Epithelial cell of esophagus (primary cell): ENCODE measurements at regions not wholly inside any gene's neighbourhood (a gene's known extent, or its start where the extent isn't known, plus 50 kb on each side); places are given as distances from the start of the nearest gene placed in this dataset.

Experiments
- DNase-seq: peaks from one replicate; pipeline ENCODE4 v3.0.0; 2010; ENCODE audit warnings: low read depth
- H3K4me3 ChIP-seq: 2 replicates; pipeline ENCODE4 v1.5.1; 2011; ENCODE audit warnings: mild to moderate bottlenecking, low read length, control low read depth
- CTCF ChIP-seq: IDR thresholded peaks from 2 replicates; pipeline ENCODE4 v1.5.1; 2011; ENCODE audit warnings: low read depth, mild to moderate bottlenecking, low read length, control low read depth, inconsistent platforms; ENCODE audit not compliant: insufficient read depth; ENCODE audit errors: missing control alignments

GRCh38 chr3:117706037-117706436 is 996.5 kb downstream of the TUSC7 start:
- no peak for TF ChIP-seq CTCF
- H3K4me3 ChIP-seq: no peak overlapping the region
- DNase-seq: peak; percentile 81

- DNase-seq: no peak
- no peak overlapping the region for H3K4me3 ChIP-seq
- TF ChIP-seq CTCF: no peak
Observed at GRCh38 chr3:117706756-117707155, 997.2 kb downstream of the TUSC7 start.

GRCh38 chr3:117708601-117709000 is 999.0 kb downstream of the TUSC7 start:
- H3K4me3 ChIP-seq: no peak overlapping the region
- peak; percentile 66 for DNase-seq

GRCh38 chr3:117709108-117709507 is 999.5 kb downstream of the TUSC7 start:
- no peak for TF ChIP-seq CTCF
- DNase-seq: no peak

More at GRCh38 chr3:117708601-117709000, 999.0 kb downstream of the TUSC7 start:
- TF ChIP-seq CTCF: no peak

GRCh38 chr3:117710501-117710900 is 1000.9 kb downstream of the TUSC7 start:
- H3K4me3 ChIP-seq: no peak overlapping the region
- no peak for TF ChIP-seq CTCF
- no peak for DNase-seq

More at GRCh38 chr3:117709108-117709507, 999.5 kb downstream of the TUSC7 start:
- no peak overlapping the region for H3K4me3 ChIP-seq

GRCh38 chr3:117719316-117719926 is 1009.8 kb downstream of the TUSC7 start:
- peak; percentile 43 for DNase-seq
- H3K4me3 ChIP-seq: no peak overlapping the region
- TF ChIP-seq CTCF: peak; percentile 79

GRCh38 chr3:117721866-117722265 is 1012.3 kb downstream of the TUSC7 start:
- H3K4me3 ChIP-seq: no peak overlapping the region
- no peak for DNase-seq
- no peak for TF ChIP-seq CTCF
